Sigmoid colon (tissue), 3 donors: ENCODE measurements at regions not wholly inside any gene's neighbourhood (a gene's known extent, or its start where the extent isn't known, plus 50 kb on each side); places are given as distances from the start of the nearest gene placed in this dataset.

ENCODE experiments used
- POLR2A ChIP-seq, 2 donors: fragments of 450-650 bp; IDR thresholded peaks; one replicate each; pipeline ENCODE4 v1.6.1; 2016; ENCODE audit warnings: antibody characterized with exemption in 2 of 2, mild to moderate bottlenecking in 2 of 2, moderate library complexity in 2 of 2
- TF ChIP-seq, protein P1 (sequence below), 4 experiments: fragments of 450-650 bp in 3 of 4; fragments of 200-600 bp in 1 of 4; IDR thresholded peaks; one replicate each; pipeline ENCODE4 v1.5.1; 2016 to 2019; ENCODE audit warnings: antibody characterized with exemption in 4 of 4, mild to moderate bottlenecking in 3 of 4, moderate library complexity in 2 of 4

DNA sequence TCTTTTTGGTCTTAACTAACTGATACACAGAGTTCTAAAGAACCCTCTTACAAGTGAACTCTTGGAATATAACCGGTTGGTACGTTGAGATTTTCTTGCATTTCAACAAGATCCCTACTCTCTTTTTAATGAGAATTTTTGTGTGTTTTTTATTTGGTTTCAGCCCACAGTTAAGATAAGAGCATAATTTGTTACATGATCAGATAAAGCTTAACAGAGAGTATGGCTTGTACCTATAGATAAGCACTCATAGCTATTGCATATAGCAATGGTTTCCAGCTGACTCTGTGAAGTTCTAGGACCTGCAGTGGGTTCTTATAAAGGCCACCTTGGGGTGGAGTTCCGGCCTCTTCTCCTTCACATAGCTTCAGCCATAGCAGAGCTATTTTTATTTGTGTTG, 143.3 kb downstream of the SNX10 start:
- TF ChIP-seq, protein P1, sequence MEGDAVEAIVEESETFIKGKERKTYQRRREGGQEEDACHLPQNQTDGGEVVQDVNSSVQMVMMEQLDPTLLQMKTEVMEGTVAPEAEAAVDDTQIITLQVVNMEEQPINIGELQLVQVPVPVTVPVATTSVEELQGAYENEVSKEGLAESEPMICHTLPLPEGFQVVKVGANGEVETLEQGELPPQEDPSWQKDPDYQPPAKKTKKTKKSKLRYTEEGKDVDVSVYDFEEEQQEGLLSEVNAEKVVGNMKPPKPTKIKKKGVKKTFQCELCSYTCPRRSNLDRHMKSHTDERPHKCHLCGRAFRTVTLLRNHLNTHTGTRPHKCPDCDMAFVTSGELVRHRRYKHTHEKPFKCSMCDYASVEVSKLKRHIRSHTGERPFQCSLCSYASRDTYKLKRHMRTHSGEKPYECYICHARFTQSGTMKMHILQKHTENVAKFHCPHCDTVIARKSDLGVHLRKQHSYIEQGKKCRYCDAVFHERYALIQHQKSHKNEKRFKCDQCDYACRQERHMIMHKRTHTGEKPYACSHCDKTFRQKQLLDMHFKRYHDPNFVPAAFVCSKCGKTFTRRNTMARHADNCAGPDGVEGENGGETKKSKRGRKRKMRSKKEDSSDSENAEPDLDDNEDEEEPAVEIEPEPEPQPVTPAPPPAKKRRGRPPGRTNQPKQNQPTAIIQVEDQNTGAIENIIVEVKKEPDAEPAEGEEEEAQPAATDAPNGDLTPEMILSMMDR (IDR thresholded peaks at IDR 0.05), result no peak
- TF ChIP-seq POLR2A (IDR thresholded peaks at IDR 0.05), result no peak
